SK-N-SH treated with all-trans-retinoic acid at 6 μM for 48 hours (cell line): ENCODE measurements at regions not wholly inside any gene's neighbourhood (a gene's known extent, or its start where the extent isn't known, plus 50 kb on each side); places are given as distances from the start of the nearest gene placed in this dataset.

Experiments
- ATAC-seq: fragments of 200-7000 bp; cut with Tn5 transposase; 3 replicates; pipeline ENCODE4 v1.9.1; 2020; ENCODE audit warnings: mild to moderate bottlenecking, moderate library complexity
- ARNTL ChIP-seq: fragments of 450-650 bp; formaldehyde crosslinking; IDR thresholded peaks from 2 replicates; pipeline ENCODE4 v1.5.0; 2020; ENCODE audit warnings: low read depth, mild to moderate bottlenecking, moderate library complexity, borderline replicate concordance
- CREB5 ChIP-seq: fragments of 250-450 bp; sonication (Bioruptor Pico); IDR thresholded peaks from 2 replicates; pipeline ENCODE4 v1.5.1; 2020; ENCODE audit warnings: low read depth, mild to moderate bottlenecking, moderate library complexity
- CSDC2 ChIP-seq: fragments of 250-450 bp; sonication (Bioruptor Pico); IDR thresholded peaks from 2 replicates; pipeline ENCODE4 v1.5.0; 2020; ENCODE audit warnings: mild to moderate bottlenecking, moderate library complexity
- CSRNP3 ChIP-seq: fragments of 250-450 bp; sonication (Bioruptor Pico); IDR thresholded peaks from 2 replicates; pipeline ENCODE4 v1.5.1; 2021; ENCODE audit warnings: mild to moderate bottlenecking, moderate library complexity
- ESRRG ChIP-seq: fragments of 250-450 bp; sonication (Bioruptor Pico); IDR thresholded peaks from 2 replicates; pipeline ENCODE4 v1.6.1; 2021; ENCODE audit warnings: mild to moderate bottlenecking
- GLIS3 ChIP-seq: fragments of 250-450 bp; sonication (Bioruptor Pico); IDR thresholded peaks from 2 replicates; pipeline ENCODE4 v1.5.0; 2020; ENCODE audit warnings: mild to moderate bottlenecking, moderate library complexity
- ISL1 ChIP-seq: fragments of 250-450 bp; sonication (Bioruptor Pico); IDR thresholded peaks from 2 replicates; pipeline ENCODE4 v2.1.2; 2022; ENCODE audit warnings: mild to moderate bottlenecking, moderate library complexity
- OSR1 ChIP-seq: fragments of 250-450 bp; sonication (Bioruptor Pico); IDR thresholded peaks from 2 replicates; pipeline ENCODE4 v1.8.0; 2022; ENCODE audit warnings: moderate library complexity, mild to moderate bottlenecking, inconsistent platforms
- POU6F1 ChIP-seq: fragments of 250-450 bp; sonication (Bioruptor Pico); IDR thresholded peaks from 2 replicates; pipeline ENCODE4 v1.8.0; 2021; ENCODE audit warnings: low read depth, mild to moderate bottlenecking, moderate library complexity, borderline replicate concordance
- PPARA ChIP-seq: fragments of 250-450 bp; sonication (Bioruptor Pico); IDR thresholded peaks from 2 replicates; pipeline ENCODE4 v1.5.0; 2020; ENCODE audit warnings: mild to moderate bottlenecking, borderline replicate concordance
- RARB ChIP-seq: fragments of 250-450 bp; sonication (Bioruptor Pico); IDR thresholded peaks from 2 replicates; pipeline ENCODE4 v1.8.0; 2021; ENCODE audit warnings: mild to moderate bottlenecking, moderate library complexity
- SNAI2 ChIP-seq: fragments of 250-450 bp; sonication (Bioruptor Pico); IDR thresholded peaks from 2 replicates; pipeline ENCODE4 v1.5.0; 2020; ENCODE audit warnings: mild to moderate bottlenecking, moderate library complexity
- TCF4 ChIP-seq: fragments of 250-450 bp; sonication (Bioruptor Pico); IDR thresholded peaks from 2 replicates; pipeline ENCODE4 v1.8.0; 2021; ENCODE audit warnings: mild to moderate bottlenecking, moderate library complexity, borderline replicate concordance
- TOX ChIP-seq: fragments of 250-450 bp; sonication (Bioruptor Pico); IDR thresholded peaks from 2 replicates; pipeline ENCODE4 v1.8.0; 2021; ENCODE audit warnings: mild to moderate bottlenecking, moderate library complexity, borderline replicate concordance
- TSHZ2 ChIP-seq: fragments of 250-450 bp; sonication (Bioruptor Pico); IDR thresholded peaks from 2 replicates; pipeline ENCODE4 v1.5.0; 2020; ENCODE audit warnings: mild to moderate bottlenecking, moderate library complexity
- ZC3H10 ChIP-seq: fragments of 250-450 bp; sonication (Bioruptor Pico); IDR thresholded peaks from 2 replicates; pipeline ENCODE4 v1.5.1; 2021; ENCODE audit warnings: mild to moderate bottlenecking, moderate library complexity
- ZFP3 ChIP-seq: fragments of 250-450 bp; sonication (Bioruptor Pico); IDR thresholded peaks from 2 replicates; pipeline ENCODE4 v1.5.0; 2020; ENCODE audit warnings: mild to moderate bottlenecking, moderate library complexity
- ZFP30 ChIP-seq: fragments of 450-650 bp; formaldehyde crosslinking; IDR thresholded peaks from 2 replicates; pipeline ENCODE4 v1.5.0; 2022; ENCODE audit warnings: mild to moderate bottlenecking, moderate library complexity
- ZNF565 ChIP-seq: fragments of 450-650 bp; formaldehyde crosslinking; conservative IDR thresholded peaks from 2 replicates; pipeline ENCODE4 v1.5.0; 2020; ENCODE audit warnings: low read depth, mild to moderate bottlenecking, moderate library complexity
- ZNF70 ChIP-seq: fragments of 450-650 bp; formaldehyde crosslinking; IDR thresholded peaks from 2 replicates; pipeline ENCODE4 v1.5.0; 2020; ENCODE audit warnings: mild to moderate bottlenecking, moderate library complexity

GRCh38 chr5:109560554-109560953, 129.2 kb upstream of the MAN2A1 start:
- no peak for TF ChIP-seq TSHZ2 (CRISPR knock-in tag)
- no peak for TF ChIP-seq ISL1 (CRISPR knock-in tag)
- TF ChIP-seq ZNF565 (CRISPR knock-in tag), result no peak
- TF ChIP-seq CREB5, result no peak
- TF ChIP-seq TCF4 (CRISPR knock-in tag), result no peak
- no peak for TF ChIP-seq ZFP30 (CRISPR knock-in tag)
- TF ChIP-seq SNAI2, result no peak
- no peak for TF ChIP-seq ZC3H10
- no peak for ATAC-seq

- TF ChIP-seq ZNF70 (CRISPR knock-in tag) (no peak), CSDC2 (CRISPR knock-in tag) (no peak), ZNF565 (CRISPR knock-in tag) (no peak), PPARA (no peak), SNAI2 (no peak), ISL1 (CRISPR knock-in tag) (no peak)
- no peak for ATAC-seq
Measured at GRCh38 chr5:109558952-109559351, 130.8 kb upstream of the MAN2A1 start.

- TF ChIP-seq TCF4 (CRISPR knock-in tag) (no peak), ISL1 (CRISPR knock-in tag) (no peak), ZFP3 (CRISPR knock-in tag) (no peak), PPARA (no peak), ZNF565 (CRISPR knock-in tag) (no peak), POU6F1 (CRISPR knock-in tag) (no peak), GLIS3 (CRISPR knock-in tag) (no peak), RARB (no peak), TSHZ2 (CRISPR knock-in tag) (no peak), CSRNP3 (CRISPR knock-in tag) (no peak), CSDC2 (CRISPR knock-in tag) (no peak), TOX (CRISPR knock-in tag) (no peak)
- TF ChIP-seq, all 23 proteins: peak for 0
- no peak for ATAC-seq
Measured at GRCh38 chr5:109558364-109558763, 131.4 kb upstream of the MAN2A1 start.

- no peak for ATAC-seq
- no peak for TF ChIP-seq TSHZ2 (CRISPR knock-in tag)
- no peak for TF ChIP-seq GLIS3 (CRISPR knock-in tag)
- no peak for TF ChIP-seq ESRRG
- no peak for TF ChIP-seq POU6F1 (CRISPR knock-in tag)
- TF ChIP-seq ARNTL (CRISPR knock-in tag), result no peak
- no peak for TF ChIP-seq SNAI2
- TF ChIP-seq ZC3H10, result no peak
- no peak for TF ChIP-seq OSR1 (CRISPR knock-in tag)
- no peak for TF ChIP-seq RARB
Measured at GRCh38 chr5:109553846-109554245, 135.9 kb upstream of the MAN2A1 start.
